ENCODE measurements at regions not wholly inside any gene's neighbourhood (a gene's known extent, or its start where the extent isn't known, plus 50 kb on each side); places are given as distances from the start of the nearest gene placed in this dataset.

GRCh38 chr3:78279091-78279490 lies 1239.2 kb downstream of the ROBO2 start:
- no peak overlapping the region for H3K27ac ChIP-seq
- no peaks in the 10 kb centered on the region for H3K36me3 ChIP-seq (replicated peaks in 1 of 2)
- no peak for DNase-seq
- no peak overlapping the region for H3K4me3 ChIP-seq
- H3K4me1 ChIP-seq (replicated peaks in 1 of 2): no peaks in the 10 kb centered on the region
- H3K27me3 ChIP-seq: no peaks in the 10 kb centered on the region
- H3K9me3 ChIP-seq (replicated peaks in 1 of 3): no peaks in the 10 kb centered on the region
- intact Hi-C loops (cut with DNase I): no loop called here
- no peak for TF ChIP-seq POLR2A (IDR thresholded peaks at IDR 0.05)
- 72 to 78% (median 74%) methylated on average over 3 of the region's 3 CpGs for WGBS, 4 donors

GRCh38 chr3:78281381-78281780 lies 1241.5 kb downstream of the ROBO2 start:
- intact Hi-C loops (cut with DNase I): no loop called here
- no peaks in the 10 kb centered on the region for H3K9me3 ChIP-seq (replicated peaks in 1 of 3)
- no peaks in the 10 kb centered on the region for H3K36me3 ChIP-seq (replicated peaks in 1 of 2)
- no peak overlapping the region for H3K4me3 ChIP-seq
- no peaks in the 10 kb centered on the region for H3K27me3 ChIP-seq
- no peaks in the 10 kb centered on the region for H3K4me1 ChIP-seq (replicated peaks in 1 of 2)
- no peak for TF ChIP-seq CTCF (IDR thresholded peaks at IDR 0.05)
- no peak for TF ChIP-seq POLR2A (IDR thresholded peaks at IDR 0.05)
- 80 to 89% (median 85%) methylated on average over 1 to 6 of the region's 6 CpGs for WGBS, 4 donors
- no peak for DNase-seq
- no peak overlapping the region for H3K27ac ChIP-seq

GRCh38 chr3:78283994-78284393 lies 1244.1 kb downstream of the ROBO2 start:
- no peaks in the 10 kb centered on the region for H3K4me1 ChIP-seq (replicated peaks in 1 of 2)
- TF ChIP-seq CTCF (IDR thresholded peaks at IDR 0.05): no peak
- TF ChIP-seq POLR2A (IDR thresholded peaks at IDR 0.05): no peak
- H3K4me3 ChIP-seq: no peak overlapping the region
- intact Hi-C loops (cut with DNase I): no loop called here
- DNase-seq: no peak
- H3K27ac ChIP-seq: no peak overlapping the region
- no peaks in the 10 kb centered on the region for H3K9me3 ChIP-seq (replicated peaks in 1 of 3)
- no peaks in the 10 kb centered on the region for H3K36me3 ChIP-seq (replicated peaks in 1 of 2)
- no peaks in the 10 kb centered on the region for H3K27me3 ChIP-seq
- 77 to 83% (median 81%) methylated on average over 2 of the region's 2 CpGs for WGBS, 4 donors

- no peaks in the 10 kb centered on the region for H3K9me3 ChIP-seq (replicated peaks in 1 of 3)
These were observed 1245.3 kb downstream of the ROBO2 start for GRCh38 chr3:78285032-78285728.

More at GRCh38 chr3:78285032-78285728, 1245.3 kb downstream of the ROBO2 start:
- intact Hi-C loops (cut with DNase I): no loop called here
- no peak overlapping the region for H3K4me3 ChIP-seq
- H3K36me3 ChIP-seq (replicated peaks in 1 of 2): no peaks in the 10 kb centered on the region
- H3K27me3 ChIP-seq: no peaks in the 10 kb centered on the region
- no peak for DNase-seq
- no peak overlapping the region for H3K27ac ChIP-seq
- H3K4me1 ChIP-seq (replicated peaks in 1 of 2): no peaks in the 10 kb centered on the region
- 65 to 73% (median 70%) methylated on average over 6 of the region's 6 CpGs for WGBS, 4 donors
- no peak for TF ChIP-seq POLR2A (IDR thresholded peaks at IDR 0.05)
- TF ChIP-seq CTCF (IDR thresholded peaks at IDR 0.05): no peak

Measured in adrenal gland (tissue), 9 donors.